Neural cell (in vitro differentiated cells): ENCODE measurements at regions not wholly inside any gene's neighbourhood (a gene's known extent, or its start where the extent isn't known, plus 50 kb on each side); places are given as distances from the start of the nearest gene placed in this dataset.

Experiments used
- H2AFZ ChIP-seq: fragments of 200-600, 300-800 bp; sonication (generic), shearing (Covaris generic); 2 replicates; pipeline ENCODE4 v1.6.0; 2014; ENCODE audit warnings: low read depth, mild to moderate bottlenecking, antibody characterized with exemption, low read length, moderate library complexity
- H3F3A ChIP-seq: fragments of 200-600 bp; shearing (Covaris generic); 2 replicates; pipeline ENCODE4 v1.6.1; 2016; ENCODE audit warnings: mild to moderate bottlenecking, moderate library complexity, mixed read lengths, antibody characterized with exemption, low read length; ENCODE audit not compliant: insufficient read depth, poor library complexity, severe bottlenecking
- H3K27ac ChIP-seq: fragments of 200-600, 300-800 bp; sonication (generic), shearing (Covaris generic); 2 replicates; pipeline ENCODE4 v1.5.1; 2014; ENCODE audit warnings: mild to moderate bottlenecking, low read length, moderate library complexity
- H3K27me3 ChIP-seq: fragments of 300-800, 200-600 bp; sonication (generic), shearing (Covaris generic); 2 replicates; pipeline ENCODE4 v1.6.0; 2014; ENCODE audit warnings: mild to moderate bottlenecking, low read depth, low read length, moderate library complexity; ENCODE audit not compliant: insufficient read depth
- H3K36me3 ChIP-seq: fragments of 300-800, 200-600 bp; sonication (generic), shearing (Covaris generic); 2 replicates; pipeline ENCODE4 v1.5.1; 2014; ENCODE audit warnings: mild to moderate bottlenecking, antibody characterized with exemption, low read length, moderate library complexity; ENCODE audit not compliant: insufficient read depth
- H3K4me2 ChIP-seq: fragments of 300-800, 200-600 bp; sonication (generic), shearing (Covaris generic); 2 replicates; pipeline ENCODE4 v1.6.0; 2014; ENCODE audit warnings: mild to moderate bottlenecking, low read length
- H3K4me3 ChIP-seq: fragments of 300-800, 200-600 bp; sonication (generic), shearing (Covaris generic); 2 replicates; pipeline ENCODE4 v1.5.1; 2014; ENCODE audit warnings: mild to moderate bottlenecking, low read length, moderate library complexity
- H3K79me2 ChIP-seq: fragments of 200-600 bp; shearing (Covaris generic); replicated peaks from 2 replicates; pipeline ENCODE4 v1.6.0; 2014; ENCODE audit warnings: mild to moderate bottlenecking, low read length, moderate library complexity; ENCODE audit not compliant: insufficient read depth
- H3K9ac ChIP-seq: fragments of 300-800, 200-600 bp; sonication (generic), shearing (Covaris generic); 2 replicates; pipeline ENCODE4 v1.6.1; 2016; ENCODE audit warnings: mild to moderate bottlenecking, low read length, mixed read lengths
- H3K9me2 ChIP-seq: fragments of 200-600 bp; shearing (Covaris generic); 2 replicates; pipeline ENCODE4 v1.6.1; 2016; ENCODE audit warnings: mild to moderate bottlenecking, low read length, mixed read lengths; ENCODE audit not compliant: insufficient read depth
- H3K9me3 ChIP-seq: fragments of 200-600, 300-800 bp; sonication (generic), shearing (Covaris generic); 2 replicates; pipeline ENCODE4 v1.6.1; 2016; ENCODE audit warnings: mild to moderate bottlenecking, mixed run types, low read length, moderate library complexity, mixed read lengths
- H4K20me1 ChIP-seq: fragments of 200-600 bp; shearing (Covaris generic); 2 replicates; pipeline ENCODE4 v1.6.1; 2016; ENCODE audit warnings: mild to moderate bottlenecking, mixed run types; ENCODE audit not compliant: insufficient read depth
- EP300 ChIP-seq: fragments of 450-650 bp; conservative IDR thresholded peaks from 2 replicates; pipeline ENCODE4 v1.6.1; 2014; ENCODE audit warnings: antibody characterized with exemption, mild to moderate bottlenecking, moderate library complexity; ENCODE audit not compliant: poor library complexity, severe bottlenecking
- EZH2 ChIP-seq: fragments of 200-600, 300-800 bp; shearing (Covaris generic), sonication (generic); IDR thresholded peaks from 2 replicates; pipeline ENCODE4 v1.6.1; 2014; ENCODE audit warnings: antibody characterized with exemption, low read length, borderline replicate concordance, mild to moderate bottlenecking; ENCODE audit not compliant: insufficient read depth, poor library complexity, severe bottlenecking
- MXI1 ChIP-seq: fragments of 450-650 bp; conservative IDR thresholded peaks from 2 replicates; pipeline ENCODE4 v1.6.1; 2014; ENCODE audit warnings: antibody characterized with exemption, mild to moderate bottlenecking; ENCODE audit not compliant: poor library complexity, severe bottlenecking
- POLR2AphosphoS5 ChIP-seq: IDR thresholded peaks from 2 replicates; pipeline ENCODE4 v1.6.1; 2012
- RAD21 ChIP-seq: fragments of 450-650 bp; conservative IDR thresholded peaks from 2 replicates; pipeline ENCODE4 v1.6.1; 2014; ENCODE audit warnings: antibody characterized with exemption, mild to moderate bottlenecking, moderate library complexity
- SMC3 ChIP-seq: fragments of 450-650 bp; conservative IDR thresholded peaks from 2 replicates; pipeline ENCODE4 v1.6.1; 2014; ENCODE audit warnings: antibody characterized with exemption, mild to moderate bottlenecking, moderate library complexity; ENCODE audit not compliant: poor library complexity
- TAF1 ChIP-seq: IDR thresholded peaks from 2 replicates; pipeline ENCODE4 v1.6.1; 2012; ENCODE audit warnings: low read depth
- TF ChIP-seq, protein P1 (sequence below): fragments of 450-650 bp; IDR thresholded peaks from 2 replicates; pipeline ENCODE4 v1.5.1; 2014; ENCODE audit warnings: antibody characterized with exemption, mild to moderate bottlenecking, moderate library complexity; ENCODE audit not compliant: poor library complexity, severe bottlenecking
- TF ChIP-seq, protein P2 (sequence below): IDR thresholded peaks from 2 replicates; pipeline ENCODE4 v1.6.1; 2012; ENCODE audit warnings: borderline replicate concordance

DNA sequence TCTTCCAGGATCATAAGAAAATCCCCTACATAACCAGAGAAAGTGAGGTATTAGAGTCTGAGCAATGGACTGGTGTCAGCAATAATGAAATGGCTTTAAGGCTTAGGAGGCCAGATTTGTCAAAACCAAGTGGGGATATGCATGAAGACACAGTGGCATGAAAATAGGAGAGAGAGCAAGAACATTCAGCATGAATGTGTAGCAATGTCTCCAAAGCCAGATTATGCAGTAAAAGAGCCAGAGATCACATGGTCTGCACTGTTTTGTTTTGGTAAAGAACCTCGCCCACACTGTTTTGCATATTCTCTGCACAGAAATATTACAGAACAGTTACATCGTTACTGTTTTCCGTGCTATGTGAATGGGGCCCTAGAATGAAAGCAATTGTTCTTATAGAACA, 589.4 kb downstream of the PLPP3 start:
- H3F3A ChIP-seq, result no peaks in the 10 kb centered on the region
- no peaks in the 10 kb centered on the region for H3K79me2 ChIP-seq
- no peak overlapping the region for H3K27ac ChIP-seq
- no peak overlapping the region for H3K9ac ChIP-seq
- no peaks in the 10 kb centered on the region for H4K20me1 ChIP-seq
- TF ChIP-seq EP300 (no peak), SMC3 (no peak), TAF1 (no peak), POLR2AphosphoS5 (no peak), MXI1 (no peak), EZH2 (no peak)
- TF ChIP-seq, protein P1, sequence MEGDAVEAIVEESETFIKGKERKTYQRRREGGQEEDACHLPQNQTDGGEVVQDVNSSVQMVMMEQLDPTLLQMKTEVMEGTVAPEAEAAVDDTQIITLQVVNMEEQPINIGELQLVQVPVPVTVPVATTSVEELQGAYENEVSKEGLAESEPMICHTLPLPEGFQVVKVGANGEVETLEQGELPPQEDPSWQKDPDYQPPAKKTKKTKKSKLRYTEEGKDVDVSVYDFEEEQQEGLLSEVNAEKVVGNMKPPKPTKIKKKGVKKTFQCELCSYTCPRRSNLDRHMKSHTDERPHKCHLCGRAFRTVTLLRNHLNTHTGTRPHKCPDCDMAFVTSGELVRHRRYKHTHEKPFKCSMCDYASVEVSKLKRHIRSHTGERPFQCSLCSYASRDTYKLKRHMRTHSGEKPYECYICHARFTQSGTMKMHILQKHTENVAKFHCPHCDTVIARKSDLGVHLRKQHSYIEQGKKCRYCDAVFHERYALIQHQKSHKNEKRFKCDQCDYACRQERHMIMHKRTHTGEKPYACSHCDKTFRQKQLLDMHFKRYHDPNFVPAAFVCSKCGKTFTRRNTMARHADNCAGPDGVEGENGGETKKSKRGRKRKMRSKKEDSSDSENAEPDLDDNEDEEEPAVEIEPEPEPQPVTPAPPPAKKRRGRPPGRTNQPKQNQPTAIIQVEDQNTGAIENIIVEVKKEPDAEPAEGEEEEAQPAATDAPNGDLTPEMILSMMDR, result no peak
- TF ChIP-seq, protein P2, sequence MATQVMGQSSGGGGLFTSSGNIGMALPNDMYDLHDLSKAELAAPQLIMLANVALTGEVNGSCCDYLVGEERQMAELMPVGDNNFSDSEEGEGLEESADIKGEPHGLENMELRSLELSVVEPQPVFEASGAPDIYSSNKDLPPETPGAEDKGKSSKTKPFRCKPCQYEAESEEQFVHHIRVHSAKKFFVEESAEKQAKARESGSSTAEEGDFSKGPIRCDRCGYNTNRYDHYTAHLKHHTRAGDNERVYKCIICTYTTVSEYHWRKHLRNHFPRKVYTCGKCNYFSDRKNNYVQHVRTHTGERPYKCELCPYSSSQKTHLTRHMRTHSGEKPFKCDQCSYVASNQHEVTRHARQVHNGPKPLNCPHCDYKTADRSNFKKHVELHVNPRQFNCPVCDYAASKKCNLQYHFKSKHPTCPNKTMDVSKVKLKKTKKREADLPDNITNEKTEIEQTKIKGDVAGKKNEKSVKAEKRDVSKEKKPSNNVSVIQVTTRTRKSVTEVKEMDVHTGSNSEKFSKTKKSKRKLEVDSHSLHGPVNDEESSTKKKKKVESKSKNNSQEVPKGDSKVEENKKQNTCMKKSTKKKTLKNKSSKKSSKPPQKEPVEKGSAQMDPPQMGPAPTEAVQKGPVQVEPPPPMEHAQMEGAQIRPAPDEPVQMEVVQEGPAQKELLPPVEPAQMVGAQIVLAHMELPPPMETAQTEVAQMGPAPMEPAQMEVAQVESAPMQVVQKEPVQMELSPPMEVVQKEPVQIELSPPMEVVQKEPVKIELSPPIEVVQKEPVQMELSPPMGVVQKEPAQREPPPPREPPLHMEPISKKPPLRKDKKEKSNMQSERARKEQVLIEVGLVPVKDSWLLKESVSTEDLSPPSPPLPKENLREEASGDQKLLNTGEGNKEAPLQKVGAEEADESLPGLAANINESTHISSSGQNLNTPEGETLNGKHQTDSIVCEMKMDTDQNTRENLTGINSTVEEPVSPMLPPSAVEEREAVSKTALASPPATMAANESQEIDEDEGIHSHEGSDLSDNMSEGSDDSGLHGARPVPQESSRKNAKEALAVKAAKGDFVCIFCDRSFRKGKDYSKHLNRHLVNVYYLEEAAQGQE, result no peak
- H2AFZ ChIP-seq, result no peak overlapping the region
- H3K4me3 ChIP-seq, result no peak overlapping the region
- H3K4me2 ChIP-seq, result no peak overlapping the region
- H3K9me3 ChIP-seq, result no peaks in the 10 kb centered on the region
- H3K27me3 ChIP-seq, result no peaks in the 10 kb centered on the region
- H3K36me3 ChIP-seq, result no peaks in the 10 kb centered on the region
- no peaks in the 10 kb centered on the region for H3K9me2 ChIP-seq

DNA sequence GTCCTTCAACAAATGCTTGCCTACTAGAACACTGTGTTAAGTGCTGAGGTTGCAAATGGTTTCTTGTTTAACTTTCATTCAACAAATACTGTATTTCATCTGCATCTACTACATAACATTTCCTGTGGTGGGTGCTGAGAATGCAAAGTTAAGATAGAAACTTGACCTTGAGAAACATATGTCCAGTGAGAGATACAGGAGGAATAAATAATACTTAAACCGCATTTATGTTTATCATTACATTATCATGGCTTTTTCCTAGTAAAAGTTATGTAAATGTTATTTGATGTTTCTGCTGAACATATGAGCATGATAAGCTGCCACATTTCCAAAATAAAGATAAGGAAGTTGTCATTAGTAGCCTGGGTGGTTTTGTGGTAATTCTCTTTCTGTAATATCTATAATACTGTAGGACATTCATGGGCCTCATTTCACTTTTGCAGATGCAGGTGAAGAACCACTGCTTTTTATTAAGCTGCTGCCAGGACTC, 590.4 kb downstream of the PLPP3 start:
- Histone ChIP-seq H3K4me3 (no peak overlapping the region), H3K79me2 (no peaks in the 10 kb centered on the region), H4K20me1 (no peaks in the 10 kb centered on the region), H3K4me2 (no peak overlapping the region), H3K9me3 (no peaks in the 10 kb centered on the region), H3F3A (no peaks in the 10 kb centered on the region), H3K36me3 (no peaks in the 10 kb centered on the region), H3K9me2 (no peaks in the 10 kb centered on the region), H3K27ac (no peak overlapping the region), H3K27me3 (no peaks in the 10 kb centered on the region), H3K9ac (no peak overlapping the region), H2AFZ (no peak overlapping the region)
- TF ChIP-seq EP300, result no peak
- no peak for TF ChIP-seq TAF1
- no peak for TF ChIP-seq RAD21
- TF ChIP-seq, protein P1, result no peak
- TF ChIP-seq, protein P2, result no peak
- no peak for TF ChIP-seq SMC3
- TF ChIP-seq EZH2, result no peak
- TF ChIP-seq MXI1, result no peak
- TF ChIP-seq POLR2AphosphoS5, result no peak
